GM19351 (cell line): ENCODE measurements at regions not wholly inside any gene's neighbourhood (a gene's known extent, or its start where the extent isn't known, plus 50 kb on each side); places are given as distances from the start of the nearest gene placed in this dataset.
"Not testable (repeated sequence)": the region's sequence is repeated elsewhere in the genome, so short reads cannot be mapped to it uniquely, and the experiment has no call there.

ENCODE experiments used
- ATAC-seq: cut with Tn5 transposase; IDR thresholded peaks from one replicate; pipeline ENCODE4 v1.9.1; 2021; ENCODE audit warnings: mild to moderate bottlenecking, moderate library complexity; ENCODE audit not compliant: unreplicated experiment

- ATAC-seq = no peak
Observed at GRCh38 chr1:70812442-70813109, 235.0 kb downstream of the PTGER3 start.

DNA sequence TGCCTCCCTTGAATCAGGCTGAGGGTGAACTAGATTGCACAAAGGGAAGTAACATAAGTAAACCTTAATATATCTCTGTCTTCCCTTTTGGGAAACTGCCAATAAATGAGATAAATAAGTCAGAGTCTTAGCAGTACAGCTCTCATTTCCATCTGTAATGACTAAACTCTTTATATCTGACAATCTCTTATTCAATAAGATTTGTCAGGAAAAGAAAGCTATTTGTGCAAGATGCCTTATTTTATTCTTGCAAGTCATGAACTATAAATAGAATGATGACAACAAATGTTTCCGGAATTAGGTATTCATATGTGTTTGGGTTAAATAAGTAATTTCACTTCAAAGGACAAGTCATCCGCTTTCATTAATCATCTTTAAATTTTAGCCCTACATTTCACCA is 229.2 kb downstream of the PTGER3 start:
- ATAC-seq = no peak

DNA sequence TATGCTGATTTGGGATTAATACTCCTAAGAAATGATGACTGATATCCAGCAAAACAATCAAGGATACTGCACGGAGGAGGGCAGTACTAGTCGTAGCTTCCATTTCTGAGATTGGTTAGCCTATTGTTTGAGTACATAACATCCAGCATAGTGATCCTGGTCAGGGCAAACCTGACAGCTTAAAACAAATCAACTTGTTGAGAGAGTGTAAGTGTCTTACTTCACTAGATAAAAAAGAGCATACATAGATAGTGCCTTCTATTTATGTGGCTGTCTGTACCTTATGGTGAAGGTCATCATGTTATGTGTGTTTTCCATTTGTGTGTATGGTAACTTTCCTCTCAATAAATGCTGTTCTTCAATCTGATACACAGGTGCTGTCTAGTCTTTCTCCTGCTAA is 228.4 kb downstream of the PTGER3 start:
- ATAC-seq = no peak

DNA sequence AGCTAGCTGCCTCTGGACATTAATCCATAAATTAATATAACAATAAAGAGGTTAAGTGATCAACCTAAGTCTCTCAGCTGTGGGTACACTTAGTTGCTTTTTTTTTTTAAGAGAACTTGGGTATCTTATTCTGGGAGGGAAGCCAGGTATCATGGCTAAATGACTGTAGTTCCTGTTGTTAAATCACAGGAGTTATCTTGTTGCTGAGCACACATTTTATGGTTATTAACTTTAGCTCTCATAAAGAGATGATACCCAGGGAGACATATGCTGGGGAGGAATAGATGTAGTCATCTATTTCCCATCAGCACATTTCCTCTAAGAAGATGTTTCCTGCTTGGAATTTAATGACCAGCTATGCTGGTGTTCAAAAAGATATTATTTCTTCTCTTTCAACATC is 227.8 kb downstream of the PTGER3 start:
- no peak for ATAC-seq

GRCh38 chr1:70820396-70820795 is 227.2 kb downstream of the PTGER3 start:
- ATAC-seq = no peak

DNA sequence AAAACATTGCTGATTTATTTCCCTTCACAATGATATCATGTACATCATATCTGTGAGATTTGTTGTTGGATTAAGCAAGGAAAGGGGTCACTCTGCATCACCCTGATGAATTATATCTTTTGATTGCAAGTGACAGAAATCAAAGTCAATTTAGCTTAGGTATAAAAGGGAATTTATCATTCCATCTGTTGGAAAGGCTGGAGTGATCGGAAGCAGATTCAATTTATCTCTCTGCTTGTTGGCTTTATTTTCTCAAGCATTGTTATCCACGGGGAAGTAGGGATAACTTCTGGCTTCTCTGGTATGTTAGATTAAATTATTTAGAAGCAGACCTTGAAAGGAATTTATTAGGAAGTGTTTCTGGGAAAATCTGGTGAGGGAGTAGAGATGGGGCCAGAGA is 226.6 kb downstream of the PTGER3 start:
- no peak for ATAC-seq

DNA sequence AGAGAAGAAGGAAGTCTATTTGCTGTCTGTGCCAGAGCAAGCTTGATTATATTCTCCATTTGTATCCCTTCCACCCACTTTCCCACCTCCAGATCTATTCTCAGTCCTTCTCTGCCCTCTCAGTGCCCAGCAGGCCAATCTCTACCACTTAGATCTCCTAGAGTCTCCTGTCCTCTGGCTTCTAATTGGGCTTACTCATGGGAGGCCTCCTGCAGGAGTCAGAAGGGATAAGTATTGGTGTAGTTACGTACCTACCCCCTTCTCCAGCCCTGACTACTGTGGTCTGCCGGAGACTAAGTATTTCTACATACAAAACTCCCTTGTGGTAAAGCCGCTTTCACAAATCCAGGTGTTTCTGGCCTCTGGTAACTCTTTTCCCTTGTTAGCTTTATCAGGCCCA is 221.2 kb downstream of the PTGER3 start:
- ATAC-seq = no peak

DNA sequence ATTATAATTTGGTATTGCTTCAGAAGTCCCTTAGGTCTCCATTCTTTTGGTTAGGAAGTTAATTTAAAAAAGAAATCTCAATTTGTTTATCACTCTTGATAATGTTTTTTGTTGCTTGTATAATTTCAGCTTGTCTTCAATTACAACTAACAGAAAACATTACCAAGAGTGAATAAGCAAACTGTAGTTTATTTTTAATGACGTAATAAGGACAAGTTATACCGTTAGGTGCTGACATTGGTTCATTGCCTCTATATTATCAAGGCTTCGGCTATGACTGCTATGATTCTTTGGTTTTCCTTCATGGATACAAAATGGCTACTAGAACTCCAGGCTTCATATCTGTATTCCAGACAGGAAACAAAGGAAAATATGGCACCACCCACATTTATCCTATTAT is 220.6 kb downstream of the PTGER3 start:
- no peak for ATAC-seq

- ATAC-seq = no peak
Observed at GRCh38 chr1:70828177-70828576, 219.4 kb downstream of the PTGER3 start.

DNA sequence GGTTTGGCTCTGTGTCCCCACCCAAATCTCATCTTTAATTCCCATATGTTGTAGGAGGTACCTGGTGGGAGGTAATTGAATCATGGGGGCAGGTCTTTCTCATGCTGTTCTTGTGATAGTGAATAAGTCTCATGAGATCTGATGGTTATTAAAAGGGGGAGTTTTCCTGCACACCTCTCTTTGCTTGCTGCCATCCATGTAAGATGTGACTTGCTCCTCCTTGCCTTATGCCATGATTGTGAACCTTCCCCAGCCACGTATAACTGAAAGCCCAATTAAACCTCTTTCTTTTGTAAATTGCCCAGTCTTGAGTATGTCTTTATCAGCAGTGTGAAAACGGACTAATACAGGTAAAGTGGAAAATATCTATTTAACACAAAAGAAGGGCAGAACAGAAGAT is 213.3 kb downstream of the PTGER3 start:
- not testable (repeated sequence) for ATAC-seq

GRCh38 chr1:70836456-70836855 is 211.2 kb downstream of the PTGER3 start:
- ATAC-seq = no peak

- ATAC-seq = no peak
Observed at GRCh38 chr1:70840260-70840953, 207.2 kb downstream of the PTGER3 start.

DNA sequence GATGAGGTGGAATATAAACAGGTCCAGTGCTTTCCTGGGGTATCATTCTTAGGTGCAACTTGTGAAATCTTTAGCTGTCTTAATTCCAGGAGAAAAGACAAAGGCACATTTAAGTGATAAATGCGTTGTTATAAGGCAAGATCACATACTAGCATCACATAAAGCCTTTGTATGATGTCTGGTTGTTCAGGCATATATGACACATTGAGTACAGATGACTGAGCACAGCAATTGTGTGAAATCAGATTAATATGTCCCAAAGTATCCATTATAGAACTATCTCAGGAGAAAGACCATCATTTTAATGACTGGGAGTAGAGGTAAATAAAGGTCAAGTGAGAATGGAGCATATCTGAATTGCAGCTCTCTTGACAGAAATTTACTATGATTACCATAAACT is 205.1 kb downstream of the PTGER3 start:
- no peak for ATAC-seq

DNA sequence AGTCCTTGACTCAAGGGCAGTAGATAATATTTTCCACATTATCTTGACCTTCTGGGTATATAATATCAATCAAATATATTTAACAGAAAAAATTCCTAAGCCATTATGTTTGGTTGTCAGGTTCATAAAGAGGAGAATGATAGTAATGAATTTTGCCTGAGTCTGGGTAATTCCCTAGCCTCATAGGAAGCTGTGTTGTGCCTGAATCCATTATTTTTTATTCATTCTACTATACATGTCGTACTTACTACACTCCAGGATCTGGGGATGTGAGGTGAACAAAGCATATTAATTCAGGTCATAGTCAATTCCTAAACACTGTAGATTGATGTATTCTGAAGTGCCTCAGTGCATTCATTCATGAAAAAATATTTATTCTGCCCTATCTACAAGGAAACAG is 204.2 kb downstream of the PTGER3 start:
- ATAC-seq = no peak

- no peak for ATAC-seq
Observed at GRCh38 chr1:70847013-70847412, 200.6 kb downstream of the PTGER3 start.

DNA sequence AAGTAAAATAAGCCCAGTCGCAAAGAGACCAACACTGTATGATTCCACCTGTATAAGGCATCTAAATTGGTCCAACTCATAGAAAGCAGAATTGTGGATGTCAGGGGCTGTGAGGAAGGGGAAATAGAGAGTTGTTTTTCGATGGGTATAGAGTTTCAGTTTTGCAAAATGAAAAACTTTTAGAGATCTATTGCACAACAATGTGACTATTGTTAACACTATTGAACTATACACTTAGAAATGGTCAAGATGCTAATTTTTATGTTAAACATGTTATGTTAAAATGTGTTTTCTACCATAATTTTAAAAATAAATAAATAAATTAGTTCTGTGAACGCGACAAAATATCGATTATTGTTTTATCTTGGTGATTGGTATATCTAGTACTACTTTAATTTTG is 192.4 kb downstream of the PTGER3 start:
- no peak for ATAC-seq

DNA sequence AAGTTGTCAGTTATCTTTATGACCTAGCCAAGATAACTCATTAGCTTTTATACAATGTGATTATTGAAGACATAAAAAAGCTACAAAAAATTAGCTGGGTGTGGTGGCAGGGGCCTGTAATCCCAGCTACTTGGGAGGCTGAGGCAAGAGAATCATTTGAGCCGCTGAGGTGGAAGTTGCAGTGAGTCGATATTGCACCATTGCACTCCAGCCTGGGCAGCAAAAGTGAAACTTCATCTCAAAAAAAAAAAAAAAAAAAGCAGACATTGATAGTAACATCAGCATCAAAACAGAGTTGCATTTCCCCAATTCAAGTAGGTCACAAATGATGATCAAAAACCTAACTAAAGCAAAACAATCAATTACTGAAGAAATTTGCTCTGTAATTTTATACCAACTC is 191.4 kb downstream of the PTGER3 start:
- ATAC-seq = no peak

- no peak for ATAC-seq
Observed at GRCh38 chr1:70863239-70863638, 184.4 kb downstream of the PTGER3 start.

DNA sequence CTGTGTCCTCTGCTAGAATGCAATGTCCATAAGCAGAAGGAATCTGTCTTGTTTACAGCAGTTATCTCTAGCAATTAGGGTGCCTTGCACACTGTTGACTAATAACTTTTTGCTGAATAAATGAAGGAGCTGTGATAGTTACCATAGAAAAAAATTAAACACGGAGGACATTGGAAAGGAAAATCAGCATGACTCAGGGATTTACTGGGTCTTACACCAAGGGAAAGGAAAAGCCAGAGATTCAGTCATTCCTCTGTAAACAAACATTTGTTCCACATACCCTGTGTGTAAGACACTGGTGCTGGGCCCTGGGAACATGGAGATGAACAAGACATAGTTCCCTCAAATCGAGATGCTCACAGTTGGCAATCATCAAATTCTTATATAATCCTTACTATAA is 183.3 kb downstream of the PTGER3 start:
- ATAC-seq = no peak

GRCh38 chr1:70866542-70867264 is 180.9 kb downstream of the PTGER3 start:
- no peak for ATAC-seq

DNA sequence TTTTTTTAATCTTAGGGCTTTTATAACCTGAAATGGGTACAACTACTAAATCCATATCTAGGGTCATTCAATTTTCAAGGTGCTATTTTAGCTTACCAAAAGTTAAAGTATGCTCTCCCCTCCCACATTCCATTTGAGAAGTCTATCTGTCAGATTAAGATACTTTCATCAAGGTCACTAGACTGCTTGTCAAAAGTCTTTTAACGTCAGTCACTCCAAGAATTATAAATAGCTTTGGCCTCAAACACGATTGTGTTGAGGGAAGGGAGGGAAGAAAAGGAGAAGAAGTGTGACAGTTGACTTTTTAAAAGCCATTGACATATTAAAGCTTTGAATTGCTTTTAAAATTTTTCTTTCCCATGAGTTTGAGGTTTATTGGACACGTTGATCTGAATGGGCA is 175.8 kb downstream of the PTGER3 start:
- ATAC-seq = no peak

DNA sequence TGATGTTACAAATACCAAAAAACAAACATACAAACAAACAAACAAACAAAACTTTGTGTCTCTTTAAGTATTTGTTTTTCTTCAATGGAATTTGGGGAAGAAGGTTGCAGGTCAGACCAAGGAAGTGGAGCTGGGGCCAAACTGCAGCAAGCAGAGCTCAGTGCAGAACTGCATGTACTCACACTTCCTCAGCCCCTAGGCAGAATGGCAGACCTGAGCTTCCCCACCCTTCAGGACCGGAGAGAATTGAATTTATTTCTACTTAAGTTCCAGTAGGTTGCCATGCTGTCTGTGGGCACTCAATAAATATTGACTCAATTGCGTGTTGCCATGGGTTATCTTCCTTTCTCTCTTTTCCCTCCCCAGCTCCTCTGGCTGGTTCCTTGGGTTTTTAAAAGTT is 173.6 kb downstream of the PTGER3 start:
- ATAC-seq = no peak
